HCT116 (cell line): ENCODE measurements at regions not wholly inside any gene's neighbourhood (a gene's known extent, or its start where the extent isn't known, plus 50 kb on each side); places are given as distances from the start of the nearest gene placed in this dataset.

Experiments used
- EZH2 ChIP-seq: fragments of 200-600 bp; sonication (generic); IDR thresholded peaks from 2 replicates; pipeline ENCODE4 v1.6.1; 2017; ENCODE audit warnings: antibody characterized with exemption, mixed run types
- JUND ChIP-seq: IDR thresholded peaks from 2 replicates; pipeline ENCODE4 v1.6.1; 2012

GRCh38 chr10:58954178-58954577 is 222.3 kb upstream of the PHYHIPL start:
- TF ChIP-seq JUND (no peak), EZH2 (no peak)
